ENCODE measurements at regions not wholly inside any gene's neighbourhood (a gene's known extent, or its start where the extent isn't known, plus 50 kb on each side); places are given as distances from the start of the nearest gene placed in this dataset.

GRCh38 chr4:162234595-162234994 is 70.8 kb upstream of the FSTL5 start:
- no peaks in the 10 kb centered on the region for H4K20me1 ChIP-seq (ENCODE audit: insufficient read depth, low read length, poor library complexity, severe bottlenecking)
- H3K4me3 ChIP-seq (ENCODE audit: low read length, poor library complexity, severe bottlenecking), result no peak overlapping the region
- TF ChIP-seq CTCF (conservative IDR thresholded peaks at IDR 0.05; ENCODE audit: low read length) (no peak), EZH2phosphoT487 (IDR thresholded peaks at IDR 0.05; ENCODE audit: borderline replicate concordance) (no peak)
- H3K4me2 ChIP-seq (ENCODE audit: low read depth, low read length, poor library complexity, severe bottlenecking), result no peak overlapping the region
- no peak overlapping the region for H2AFZ ChIP-seq (ENCODE audit: low read length)
- no peaks in the 10 kb centered on the region for H3K4me1 ChIP-seq (ENCODE audit: insufficient read depth, low read length, poor library complexity, severe bottlenecking)
- H3K79me2 ChIP-seq (ENCODE audit: insufficient read depth, low read length), result no peaks in the 10 kb centered on the region
- H3K27me3 ChIP-seq (ENCODE audit: insufficient read depth, low read length, poor library complexity, severe bottlenecking), result no peaks in the 10 kb centered on the region
- H3K36me3 ChIP-seq (ENCODE audit: insufficient read depth, low read length), result no peaks in the 10 kb centered on the region
- no peak overlapping the region for H3K9ac ChIP-seq (ENCODE audit: low read depth, low read length, poor library complexity, severe bottlenecking)
- no peaks in the 10 kb centered on the region for H3K9me2 ChIP-seq (replicated peaks; ENCODE audit: low read depth, low read length)
- H3K9me3 ChIP-seq (ENCODE audit: insufficient read depth, low read depth, low read length), result no peaks in the 10 kb centered on the region
- no peaks in the 10 kb centered on the region for H3F3A ChIP-seq (ENCODE audit: low read depth)

GRCh38 chr4:162232349-162232748 is 68.5 kb upstream of the FSTL5 start:
- Histone ChIP-seq H3K36me3 (ENCODE audit: insufficient read depth, low read length) (no peaks in the 10 kb centered on the region), H3K9me2 (replicated peaks; ENCODE audit: low read depth, low read length) (no peaks in the 10 kb centered on the region), H4K20me1 (ENCODE audit: insufficient read depth, low read length, poor library complexity, severe bottlenecking) (no peaks in the 10 kb centered on the region), H3K9me3 (ENCODE audit: insufficient read depth, low read depth, low read length) (no peaks in the 10 kb centered on the region), H3K27me3 (ENCODE audit: insufficient read depth, low read length, poor library complexity, severe bottlenecking) (no peaks in the 10 kb centered on the region), H3F3A (ENCODE audit: low read depth) (no peaks in the 10 kb centered on the region), H3K9ac (ENCODE audit: low read depth, low read length, poor library complexity, severe bottlenecking) (no peak overlapping the region), H3K4me1 (ENCODE audit: insufficient read depth, low read length, poor library complexity, severe bottlenecking) (no peaks in the 10 kb centered on the region), H3K4me2 (ENCODE audit: low read depth, low read length, poor library complexity, severe bottlenecking) (no peak overlapping the region), H2AFZ (ENCODE audit: low read length) (no peak overlapping the region), H3K4me3 (ENCODE audit: low read length, poor library complexity, severe bottlenecking) (no peak overlapping the region), H3K79me2 (ENCODE audit: insufficient read depth, low read length) (no peaks in the 10 kb centered on the region)
- TF ChIP-seq CTCF (conservative IDR thresholded peaks at IDR 0.05; ENCODE audit: low read length), result no peak
- TF ChIP-seq EZH2phosphoT487 (IDR thresholded peaks at IDR 0.05; ENCODE audit: borderline replicate concordance), result no peak

- Histone ChIP-seq H3K36me3 (ENCODE audit: insufficient read depth, low read length) (no peaks in the 10 kb centered on the region), H3K4me3 (ENCODE audit: low read length, poor library complexity, severe bottlenecking) (no peak overlapping the region), H3K9ac (ENCODE audit: low read depth, low read length, poor library complexity, severe bottlenecking) (no peak overlapping the region), H3F3A (ENCODE audit: low read depth) (no peaks in the 10 kb centered on the region), H3K27me3 (ENCODE audit: insufficient read depth, low read length, poor library complexity, severe bottlenecking) (no peaks in the 10 kb centered on the region), H3K4me1 (ENCODE audit: insufficient read depth, low read length, poor library complexity, severe bottlenecking) (no peaks in the 10 kb centered on the region), H4K20me1 (ENCODE audit: insufficient read depth, low read length, poor library complexity, severe bottlenecking) (no peaks in the 10 kb centered on the region), H3K4me2 (ENCODE audit: low read depth, low read length, poor library complexity, severe bottlenecking) (no peak overlapping the region), H3K9me3 (ENCODE audit: insufficient read depth, low read depth, low read length) (no peaks in the 10 kb centered on the region), H3K9me2 (replicated peaks; ENCODE audit: low read depth, low read length) (no peaks in the 10 kb centered on the region), H2AFZ (ENCODE audit: low read length) (no peak overlapping the region), H3K79me2 (ENCODE audit: insufficient read depth, low read length) (no peaks in the 10 kb centered on the region)
- TF ChIP-seq CTCF (conservative IDR thresholded peaks at IDR 0.05; ENCODE audit: low read length), result no peak
- TF ChIP-seq EZH2phosphoT487 (IDR thresholded peaks at IDR 0.05; ENCODE audit: borderline replicate concordance), result no peak
These were observed 65.9 kb upstream of the FSTL5 start for GRCh38 chr4:162229670-162230069.

All from Loucy (cell line).